ENCODE measurements at regions not wholly inside any gene's neighbourhood (a gene's known extent, or its start where the extent isn't known, plus 50 kb on each side); places are given as distances from the start of the nearest gene placed in this dataset.

DNA sequence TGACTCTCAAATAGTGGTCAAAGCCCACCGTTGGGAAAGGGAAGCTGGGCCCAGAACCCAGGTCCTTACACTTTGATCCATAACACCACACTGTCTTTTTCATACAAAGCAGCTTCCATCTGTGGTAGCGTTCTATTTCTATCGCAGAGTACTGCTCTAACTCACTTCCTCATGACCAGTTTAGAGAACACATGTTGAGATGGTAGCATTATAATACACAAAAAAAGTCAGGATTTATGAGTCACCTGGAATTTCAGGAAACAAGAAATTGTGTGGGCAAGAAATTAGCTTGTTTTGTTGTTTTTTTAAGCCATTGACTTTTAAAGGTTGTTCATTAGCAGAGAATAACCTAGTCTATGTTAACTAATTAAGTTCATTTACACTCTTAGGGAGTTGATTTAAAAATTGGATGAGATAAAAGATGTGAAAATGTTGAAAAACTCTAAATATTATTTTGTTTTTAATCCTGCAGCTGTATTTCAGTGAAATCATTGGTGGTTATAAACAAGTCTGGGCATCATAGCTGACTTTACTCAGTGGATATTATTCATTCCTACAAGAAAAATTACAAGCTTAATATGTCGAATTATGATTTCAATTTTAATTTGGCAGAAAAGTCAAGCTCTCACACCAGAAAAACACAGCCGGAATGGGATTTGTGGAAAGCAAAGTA lies 1011.1 kb upstream of the HS3ST1 start:
- no peak for TF ChIP-seq EZH2phosphoT487 (IDR thresholded peaks at IDR 0.05; ENCODE audit: borderline replicate concordance, low read length)
- TF ChIP-seq, protein P1, sequence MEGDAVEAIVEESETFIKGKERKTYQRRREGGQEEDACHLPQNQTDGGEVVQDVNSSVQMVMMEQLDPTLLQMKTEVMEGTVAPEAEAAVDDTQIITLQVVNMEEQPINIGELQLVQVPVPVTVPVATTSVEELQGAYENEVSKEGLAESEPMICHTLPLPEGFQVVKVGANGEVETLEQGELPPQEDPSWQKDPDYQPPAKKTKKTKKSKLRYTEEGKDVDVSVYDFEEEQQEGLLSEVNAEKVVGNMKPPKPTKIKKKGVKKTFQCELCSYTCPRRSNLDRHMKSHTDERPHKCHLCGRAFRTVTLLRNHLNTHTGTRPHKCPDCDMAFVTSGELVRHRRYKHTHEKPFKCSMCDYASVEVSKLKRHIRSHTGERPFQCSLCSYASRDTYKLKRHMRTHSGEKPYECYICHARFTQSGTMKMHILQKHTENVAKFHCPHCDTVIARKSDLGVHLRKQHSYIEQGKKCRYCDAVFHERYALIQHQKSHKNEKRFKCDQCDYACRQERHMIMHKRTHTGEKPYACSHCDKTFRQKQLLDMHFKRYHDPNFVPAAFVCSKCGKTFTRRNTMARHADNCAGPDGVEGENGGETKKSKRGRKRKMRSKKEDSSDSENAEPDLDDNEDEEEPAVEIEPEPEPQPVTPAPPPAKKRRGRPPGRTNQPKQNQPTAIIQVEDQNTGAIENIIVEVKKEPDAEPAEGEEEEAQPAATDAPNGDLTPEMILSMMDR (conservative IDR thresholded peaks at IDR 0.05; ENCODE audit: low read depth, low read length): no peak
- no peak for TF ChIP-seq EZH2 (IDR thresholded peaks at IDR 0.05; ENCODE audit: low read length, unreplicated experiment)

All from PC-3 (cell line).